GM23248 (cell line): ENCODE measurements at regions not wholly inside any gene's neighbourhood (a gene's known extent, or its start where the extent isn't known, plus 50 kb on each side); places are given as distances from the start of the nearest gene placed in this dataset.

Experiments
- EZH2 ChIP-seq: fragments of 200-600 bp; sonication (generic); IDR thresholded peaks from 2 replicates; pipeline ENCODE4 v1.6.1; 2018; ENCODE audit warnings: antibody characterized with exemption, mild to moderate bottlenecking; ENCODE audit not compliant: insufficient read depth, poor library complexity, severe bottlenecking
- EZH2phosphoT487 ChIP-seq: fragments of 200-600 bp; sonication (generic); IDR thresholded peaks from 2 replicates; pipeline ENCODE4 v1.6.1; 2018; ENCODE audit warnings: antibody characterized with exemption, moderate library complexity, mild to moderate bottlenecking, low read depth; ENCODE audit not compliant: insufficient read depth

DNA sequence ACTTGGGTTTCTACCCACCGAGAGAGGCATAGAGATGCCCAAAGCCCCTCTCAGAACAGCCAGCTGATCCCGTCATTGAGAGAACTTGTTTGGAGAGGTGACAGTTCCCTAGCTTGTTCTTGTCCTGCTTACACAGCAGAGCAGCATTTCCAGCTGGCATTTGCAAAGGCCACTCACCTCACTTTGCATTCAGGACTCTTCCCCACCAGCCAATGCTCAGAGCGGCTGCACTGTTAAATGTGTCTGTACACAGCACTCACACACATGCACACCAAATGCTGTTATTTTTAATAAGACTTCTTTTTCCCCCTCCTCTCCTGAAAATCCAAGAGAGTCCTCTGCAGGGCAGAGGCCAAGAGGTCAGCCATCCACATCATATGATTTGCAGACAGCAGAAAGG lies 104.6 kb upstream of the SLC14A2 start:
- TF ChIP-seq EZH2phosphoT487 (no peak), EZH2 (no peak)
